KMS-11 (cell line): ENCODE measurements at regions not wholly inside any gene's neighbourhood (a gene's known extent, or its start where the extent isn't known, plus 50 kb on each side); places are given as distances from the start of the nearest gene placed in this dataset.

Experiments used
- H2AFZ ChIP-seq: fragments of 200-600 bp; sonication (generic); 2 replicates; pipeline ENCODE4 v1.6.1; 2016; ENCODE audit warnings: antibody characterized with exemption, mixed run types, low read depth
- H3K27ac ChIP-seq: fragments of 200-600 bp; sonication (generic); 2 replicates; pipeline ENCODE4 v1.6.1; 2016; ENCODE audit warnings: mild to moderate bottlenecking, mixed run types
- H3K27me3 ChIP-seq: fragments of 200-600 bp; sonication (generic); 2 replicates; pipeline ENCODE4 v1.6.1; 2017; ENCODE audit warnings: mild to moderate bottlenecking, low read depth, mixed run types, moderate library complexity; ENCODE audit not compliant: insufficient read depth
- H3K36me3 ChIP-seq: fragments of 200-600 bp; sonication (generic); 2 replicates; pipeline ENCODE4 v1.6.1; 2017; ENCODE audit warnings: mild to moderate bottlenecking, mixed run types; ENCODE audit not compliant: insufficient read depth
- H3K4me1 ChIP-seq: fragments of 200-600 bp; sonication (generic); 2 replicates; pipeline ENCODE4 v1.6.1; 2016; ENCODE audit warnings: mild to moderate bottlenecking, low read depth, mixed run types; ENCODE audit not compliant: poor library complexity, severe bottlenecking
- H3K4me2 ChIP-seq: fragments of 200-600 bp; sonication (generic); 2 replicates; pipeline ENCODE4 v1.7.0; 2016; ENCODE audit warnings: mild to moderate bottlenecking, mixed run types
- H3K4me3 ChIP-seq: fragments of 200-600 bp; sonication (generic); IDR thresholded peaks from 2 replicates; pipeline ENCODE4 v1.6.1; 2017; ENCODE audit warnings: low read depth, low read length, mixed read lengths; ENCODE audit not compliant: insufficient read depth
- H3K79me2 ChIP-seq: fragments of 200-600 bp; sonication (generic); 2 replicates; pipeline ENCODE4 v1.6.1; 2016; ENCODE audit warnings: low read depth, mixed run types; ENCODE audit not compliant: insufficient read depth
- H3K9ac ChIP-seq: fragments of 200-600 bp; sonication (generic); 2 replicates; pipeline ENCODE4 v1.6.1; 2016; ENCODE audit warnings: mild to moderate bottlenecking, mixed run types
- H4K20me1 ChIP-seq: fragments of 200-600 bp; sonication (generic); 2 replicates; pipeline ENCODE4 v1.6.1; 2016; ENCODE audit warnings: mild to moderate bottlenecking, mixed run types; ENCODE audit not compliant: insufficient read depth
- TF ChIP-seq, protein P1 (sequence below): fragments of 200-600 bp; sonication (generic); conservative IDR thresholded peaks from 2 replicates; pipeline ENCODE4 v1.6.1; 2017; ENCODE audit warnings: low read depth, mild to moderate bottlenecking, antibody characterized with exemption, low read length, moderate library complexity, mixed read lengths

DNA sequence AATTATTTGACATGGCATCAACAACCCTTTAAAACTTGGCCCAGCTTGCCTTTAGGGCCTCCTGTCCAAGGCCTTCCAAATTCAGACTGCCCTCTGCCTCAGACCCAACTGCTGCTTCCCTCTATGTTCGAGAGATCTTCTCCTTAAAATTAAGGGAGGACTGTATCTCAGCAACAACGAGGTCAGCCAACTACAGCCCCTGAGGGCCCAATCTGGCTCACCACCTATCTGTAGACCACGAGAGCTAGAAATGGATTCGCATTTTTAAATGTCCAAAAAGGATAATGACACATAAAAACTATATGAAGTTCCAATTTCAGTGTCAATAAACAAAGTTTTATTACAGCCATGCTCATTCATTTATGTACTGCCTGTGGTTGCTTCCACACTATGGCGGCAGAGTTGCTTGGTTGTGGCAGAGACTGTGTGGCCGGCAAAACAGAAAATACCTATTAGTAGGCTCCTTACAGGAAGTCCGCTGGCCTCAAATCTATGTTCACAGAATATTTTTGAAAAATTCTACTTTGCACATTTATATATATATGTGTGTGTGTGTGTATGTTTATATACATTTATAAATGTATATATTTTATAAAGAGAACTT lies 1026.9 kb downstream of the BCL11B start:
- no peaks in the 10 kb centered on the region for H3K4me1 ChIP-seq
- H4K20me1 ChIP-seq: no peaks in the 10 kb centered on the region
- H3K79me2 ChIP-seq: no peaks in the 10 kb centered on the region
- no peaks in the 10 kb centered on the region for H3K27me3 ChIP-seq
- H2AFZ ChIP-seq: no peak overlapping the region
- no peak overlapping the region for H3K4me2 ChIP-seq
- H3K36me3 ChIP-seq: no peaks in the 10 kb centered on the region
- H3K4me3 ChIP-seq: no peak overlapping the region
- H3K9ac ChIP-seq: no peak overlapping the region
- TF ChIP-seq, protein P1, sequence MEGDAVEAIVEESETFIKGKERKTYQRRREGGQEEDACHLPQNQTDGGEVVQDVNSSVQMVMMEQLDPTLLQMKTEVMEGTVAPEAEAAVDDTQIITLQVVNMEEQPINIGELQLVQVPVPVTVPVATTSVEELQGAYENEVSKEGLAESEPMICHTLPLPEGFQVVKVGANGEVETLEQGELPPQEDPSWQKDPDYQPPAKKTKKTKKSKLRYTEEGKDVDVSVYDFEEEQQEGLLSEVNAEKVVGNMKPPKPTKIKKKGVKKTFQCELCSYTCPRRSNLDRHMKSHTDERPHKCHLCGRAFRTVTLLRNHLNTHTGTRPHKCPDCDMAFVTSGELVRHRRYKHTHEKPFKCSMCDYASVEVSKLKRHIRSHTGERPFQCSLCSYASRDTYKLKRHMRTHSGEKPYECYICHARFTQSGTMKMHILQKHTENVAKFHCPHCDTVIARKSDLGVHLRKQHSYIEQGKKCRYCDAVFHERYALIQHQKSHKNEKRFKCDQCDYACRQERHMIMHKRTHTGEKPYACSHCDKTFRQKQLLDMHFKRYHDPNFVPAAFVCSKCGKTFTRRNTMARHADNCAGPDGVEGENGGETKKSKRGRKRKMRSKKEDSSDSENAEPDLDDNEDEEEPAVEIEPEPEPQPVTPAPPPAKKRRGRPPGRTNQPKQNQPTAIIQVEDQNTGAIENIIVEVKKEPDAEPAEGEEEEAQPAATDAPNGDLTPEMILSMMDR: no peak
- no peak overlapping the region for H3K27ac ChIP-seq

- H3K9ac ChIP-seq: no peak overlapping the region
- no peaks in the 10 kb centered on the region for H3K27me3 ChIP-seq
- no peak overlapping the region for H3K4me2 ChIP-seq
- no peaks in the 10 kb centered on the region for H4K20me1 ChIP-seq
- no peak overlapping the region for H3K27ac ChIP-seq
- TF ChIP-seq, protein P1: no peak
- no peaks in the 10 kb centered on the region for H3K79me2 ChIP-seq
- H3K36me3 ChIP-seq: no peaks in the 10 kb centered on the region
- no peak overlapping the region for H2AFZ ChIP-seq
- no peak overlapping the region for H3K4me3 ChIP-seq
- no peaks in the 10 kb centered on the region for H3K4me1 ChIP-seq
These were observed 1022.9 kb downstream of the BCL11B start for GRCh38 chr14:98249057-98249456.

- no peaks in the 10 kb centered on the region for H3K36me3 ChIP-seq
- no peak overlapping the region for H3K9ac ChIP-seq
- H3K27me3 ChIP-seq: no peaks in the 10 kb centered on the region
- H2AFZ ChIP-seq: no peak overlapping the region
- no peak overlapping the region for H3K4me2 ChIP-seq
- H3K27ac ChIP-seq: no peak overlapping the region
- H3K4me1 ChIP-seq: no peaks in the 10 kb centered on the region
- no peak overlapping the region for H3K4me3 ChIP-seq
- H3K79me2 ChIP-seq: no peaks in the 10 kb centered on the region
- no peaks in the 10 kb centered on the region for H4K20me1 ChIP-seq
- TF ChIP-seq, protein P1: no peak
These were observed 1022.5 kb downstream of the BCL11B start for GRCh38 chr14:98249476-98249875.

DNA sequence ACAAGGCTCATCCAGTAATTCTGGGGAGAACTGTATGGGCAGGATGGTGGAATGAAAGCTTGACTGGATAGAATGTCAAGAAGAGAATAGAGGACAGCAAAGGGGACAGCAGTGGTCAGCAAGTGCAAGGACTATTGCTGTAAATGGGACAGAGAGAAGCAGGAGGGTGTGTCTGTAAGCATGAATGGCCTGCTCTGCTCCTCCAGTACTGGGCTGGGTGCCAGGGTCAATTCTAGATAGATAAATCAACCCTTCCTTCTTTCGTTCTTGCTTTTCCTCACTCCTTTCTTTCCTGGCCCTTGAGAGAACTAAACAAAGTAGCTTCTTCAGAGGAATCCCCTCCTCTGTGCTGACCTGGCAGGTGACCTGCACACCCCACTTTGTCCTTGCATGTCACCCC lies 1019.2 kb downstream of the BCL11B start:
- Histone ChIP-seq H3K79me2 (no peaks in the 10 kb centered on the region), H3K27ac (no peak overlapping the region), H3K27me3 (no peaks in the 10 kb centered on the region)

More for the DNA sequence above, 1019.2 kb downstream of the BCL11B start:
- Histone ChIP-seq H3K4me2 (no peak overlapping the region), H2AFZ (no peak overlapping the region), H3K36me3 (no peaks in the 10 kb centered on the region), H4K20me1 (no peaks in the 10 kb centered on the region), H3K4me1 (no peaks in the 10 kb centered on the region), H3K4me3 (no peak overlapping the region), H3K9ac (no peak overlapping the region)
- TF ChIP-seq, protein P1: no peak
